GM18870 (cell line): ENCODE measurements at regions not wholly inside any gene's neighbourhood (a gene's known extent, or its start where the extent isn't known, plus 50 kb on each side); places are given as distances from the start of the nearest gene placed in this dataset.
"Not testable (repeated sequence)": the region's sequence is repeated elsewhere in the genome, so short reads cannot be mapped to it uniquely, and the experiment has no call there.

Source experiments
- ATAC-seq: cut with Tn5 transposase; IDR thresholded peaks from one replicate; pipeline ENCODE4 v1.9.1; 2021; ENCODE audit warnings: moderate library complexity; ENCODE audit not compliant: unreplicated experiment

- ATAC-seq: no peak
Observed at GRCh38 chrX:63186137-63186536, 165.0 kb downstream of the SPIN4 start.

- ATAC-seq: not testable (repeated sequence)
Observed at GRCh38 chrX:63179852-63180251, 171.3 kb downstream of the SPIN4 start.

GRCh38 chrX:63176578-63176977 is 174.6 kb downstream of the SPIN4 start:
- ATAC-seq: not testable (repeated sequence)

- not testable (repeated sequence) for ATAC-seq
Observed at GRCh38 chrX:63173841-63174718, 177.1 kb downstream of the SPIN4 start.

- ATAC-seq: peak; percentile 64
Observed at GRCh38 chrX:63169416-63169815, 181.7 kb downstream of the SPIN4 start.

- peak; percentile 34 for ATAC-seq
Observed at GRCh38 chrX:63168949-63169348, 182.2 kb downstream of the SPIN4 start.

- ATAC-seq: not testable (repeated sequence)
Observed at GRCh38 chrX:63167002-63167401, 184.1 kb downstream of the SPIN4 start.

GRCh38 chrX:63160994-63161393 is 190.1 kb downstream of the SPIN4 start:
- ATAC-seq: not testable (repeated sequence)

GRCh38 chrX:63160340-63160739 is 190.8 kb downstream of the SPIN4 start:
- ATAC-seq: not testable (repeated sequence)

GRCh38 chrX:63145526-63145925 is 205.6 kb downstream of the SPIN4 start:
- not testable (repeated sequence) for ATAC-seq

GRCh38 chrX:63142588-63142987 is 208.5 kb downstream of the SPIN4 start:
- ATAC-seq: not testable (repeated sequence)

GRCh38 chrX:63135859-63136258 is 215.3 kb downstream of the SPIN4 start:
- ATAC-seq: not testable (repeated sequence)

GRCh38 chrX:63128509-63128908 is 222.6 kb downstream of the SPIN4 start:
- peak; percentile 96 for ATAC-seq

GRCh38 chrX:63115196-63115595 is 235.9 kb downstream of the SPIN4 start:
- no peak for ATAC-seq

GRCh38 chrX:63101879-63102620 is 249.1 kb downstream of the SPIN4 start:
- no peak for ATAC-seq

GRCh38 chrX:63058204-63058603 is 292.9 kb downstream of the SPIN4 start:
- ATAC-seq: no peak

GRCh38 chrX:63050225-63050624 is 300.9 kb downstream of the SPIN4 start:
- no peak for ATAC-seq

- ATAC-seq: no peak
Observed at GRCh38 chrX:63032811-63033210, 318.3 kb downstream of the SPIN4 start.

- ATAC-seq: no peak
Observed at GRCh38 chrX:63013549-63013948, 337.6 kb downstream of the SPIN4 start.

- no peak for ATAC-seq
Observed at GRCh38 chrX:63012574-63012973, 338.6 kb downstream of the SPIN4 start.

GRCh38 chrX:63000196-63000595 is 350.9 kb downstream of the SPIN4 start:
- ATAC-seq: not testable (repeated sequence)
